ENCODE measurements at regions not wholly inside any gene's neighbourhood (a gene's known extent, or its start where the extent isn't known, plus 50 kb on each side); places are given as distances from the start of the nearest gene placed in this dataset.

GRCh38 chr7:67947646-67948045 is 951.0 kb downstream of the TYW1 start:
- TF ChIP-seq, protein P1, sequence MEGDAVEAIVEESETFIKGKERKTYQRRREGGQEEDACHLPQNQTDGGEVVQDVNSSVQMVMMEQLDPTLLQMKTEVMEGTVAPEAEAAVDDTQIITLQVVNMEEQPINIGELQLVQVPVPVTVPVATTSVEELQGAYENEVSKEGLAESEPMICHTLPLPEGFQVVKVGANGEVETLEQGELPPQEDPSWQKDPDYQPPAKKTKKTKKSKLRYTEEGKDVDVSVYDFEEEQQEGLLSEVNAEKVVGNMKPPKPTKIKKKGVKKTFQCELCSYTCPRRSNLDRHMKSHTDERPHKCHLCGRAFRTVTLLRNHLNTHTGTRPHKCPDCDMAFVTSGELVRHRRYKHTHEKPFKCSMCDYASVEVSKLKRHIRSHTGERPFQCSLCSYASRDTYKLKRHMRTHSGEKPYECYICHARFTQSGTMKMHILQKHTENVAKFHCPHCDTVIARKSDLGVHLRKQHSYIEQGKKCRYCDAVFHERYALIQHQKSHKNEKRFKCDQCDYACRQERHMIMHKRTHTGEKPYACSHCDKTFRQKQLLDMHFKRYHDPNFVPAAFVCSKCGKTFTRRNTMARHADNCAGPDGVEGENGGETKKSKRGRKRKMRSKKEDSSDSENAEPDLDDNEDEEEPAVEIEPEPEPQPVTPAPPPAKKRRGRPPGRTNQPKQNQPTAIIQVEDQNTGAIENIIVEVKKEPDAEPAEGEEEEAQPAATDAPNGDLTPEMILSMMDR (IDR thresholded peaks at IDR 0.05): no peak
- no peak for TF ChIP-seq POLR2A (IDR thresholded peaks at IDR 0.05; ENCODE audit: low read depth)
- no peak for TF ChIP-seq POLR2AphosphoS5 (IDR thresholded peaks at IDR 0.05)

Measured in esophagus muscularis mucosa (tissue), 3 donors.